CD4-positive, alpha-beta T cell (primary cell): ENCODE measurements at regions not wholly inside any gene's neighbourhood (a gene's known extent, or its start where the extent isn't known, plus 50 kb on each side); places are given as distances from the start of the nearest gene placed in this dataset.
"Not testable (repeated sequence)": the region's sequence is repeated elsewhere in the genome, so short reads cannot be mapped to it uniquely, and the experiment has no call there.

Experiments
- ATAC-seq: fragments of 200-7000 bp; cut with Tn5 transposase; one replicate; pipeline ENCODE4 v1.10.0; 2022; ENCODE audit warnings: mild to moderate bottlenecking; ENCODE audit not compliant: poor library complexity
- CTCF ChIA-PET: fragments of 350-600 bp; sonication (Branson Sonifier 250); formaldehyde crosslinking; loops from one replicate; lab custom pipeline; 2021; ENCODE audit warnings: antibody characterized with exemption, inconsistent platforms; lab: Charles Lee
- POLR2A ChIA-PET: fragments of 350-600 bp; sonication (Branson Sonifier 250); formaldehyde crosslinking; loops from one replicate; lab custom pipeline; 2021; ENCODE audit warnings: antibody characterized with exemption, inconsistent platforms; lab: Charles Lee
- DNase-seq, 14 experiments: peaks; one replicate each; pipeline ENCODE4 v3.0.0-alpha.2; 2013 to 2020; ENCODE audit warnings: mixed read lengths in 2 of 14
- H3K27ac ChIP-seq, 2 donors: one replicate each; pipeline versions ENCODE4 v1.5.1 to v1.7.0; 2013; ENCODE audit warnings: low read length in 2 of 2, low read depth in 1 of 2, mild to moderate bottlenecking in 1 of 2
- H3K27me3 ChIP-seq, 2 experiments: 1 replicate in 1 of 2; 2 replicates in 1 of 2; pipeline versions ENCODE4 v1.6.1 to v1.7.0; 2013; ENCODE audit warnings: low read length in 2 of 2, control low read depth in 1 of 2, mild to moderate bottlenecking in 1 of 2, moderate library complexity in 1 of 2; ENCODE audit not compliant: insufficient read depth in 2 of 2, control insufficient read depth in 1 of 2
- H3K36me3 ChIP-seq: one replicate; pipeline ENCODE4 v1.6.1; 2013; ENCODE audit warnings: low read length, control low read depth; ENCODE audit not compliant: insufficient read depth
- H3K4me1 ChIP-seq: one replicate; pipeline ENCODE4 v1.6.1; 2013; ENCODE audit warnings: low read length, control low read depth; ENCODE audit not compliant: insufficient read depth
- H3K4me3 ChIP-seq: one replicate; pipeline ENCODE4 v1.5.1; 2013; ENCODE audit warnings: mild to moderate bottlenecking, low read length, moderate library complexity
- H3K9me3 ChIP-seq, 2 experiments: 1 replicate in 1 of 2; 2 replicates in 1 of 2; pipeline versions ENCODE4 v1.6.1 to v1.7.0; 2013; ENCODE audit warnings: low read length in 2 of 2, mild to moderate bottlenecking in 2 of 2, control low read depth in 1 of 2, moderate library complexity in 1 of 2; ENCODE audit not compliant: control insufficient read depth in 1 of 2, insufficient read depth in 1 of 2
- H3K27ac Mint-ChIP-seq: one replicate; pipeline ENCODE4 v1.8.0; 2020; ENCODE audit warnings: mixed read lengths
- H3K27me3 Mint-ChIP-seq: one replicate; pipeline ENCODE4 v1.8.0; 2021; ENCODE audit warnings: mixed read lengths
- H3K36me3 Mint-ChIP-seq: one replicate; pipeline ENCODE4 v1.8.0; 2021; ENCODE audit warnings: low read depth, mixed read lengths
- H3K4me1 Mint-ChIP-seq: one replicate; pipeline ENCODE4 v1.8.0; 2021; ENCODE audit warnings: low read depth, mixed read lengths
- H3K4me3 Mint-ChIP-seq: one replicate; pipeline ENCODE4 v1.8.0; 2020; ENCODE audit warnings: mild to moderate bottlenecking, mixed read lengths
- H3K9me3 Mint-ChIP-seq: one replicate; pipeline ENCODE4 v1.8.0; 2020; ENCODE audit warnings: mixed read lengths
- CTCF ChIP-seq: fragments of 200-600 bp; IDR thresholded peaks from one replicate; pipeline ENCODE4 v1.8.0; 2022; ENCODE audit warnings: antibody characterized with exemption, mild to moderate bottlenecking
- intact Hi-C, 2 experiments: fragments of 100-400 bp; cut with DNase I in 1 of 2; cut with micrococcal nuclease in 1 of 2; formaldehyde crosslinking; loops; one replicate each; pipeline versions ENCODE4 v1.15.1 to v1.9.0; 2023 to 2025; cut with DNase I, micrococcal nuclease

GRCh38 chr7:54292171-54292925 lies 249.8 kb upstream of the VSTM2A start:
- Histone ChIP-seq H3K9me3 (no peaks in the 10 kb centered on the region), H3K27ac (no peak overlapping the region), H3K27me3 (no peaks in the 10 kb centered on the region), H3K36me3 (no peaks in the 10 kb centered on the region), H3K4me3 (no peak overlapping the region), H3K4me1 (no peaks in the 10 kb centered on the region)
- no peak for TF ChIP-seq CTCF
- Mint-ChIP-seq H3K36me3 (no peaks in the 10 kb centered on the region), H3K27me3 (no peaks in the 10 kb centered on the region), H3K9me3 (peaks cover 19% of the 10 kb centered on the region), H3K4me3 (no peak overlapping the region), H3K27ac (no peak overlapping the region), H3K4me1 (no peaks in the 10 kb centered on the region)
- ChIA-PET POLR2A (no interaction called here), CTCF (no interaction called here)
- ATAC-seq (no peak), DNase-seq (no peak)
- intact Hi-C loops: no loop called here

- POLR2A ChIA-PET: no interaction called here
- no peaks in the 10 kb centered on the region for H3K4me1 Mint-ChIP-seq
- no peaks in the 10 kb centered on the region for H3K36me3 ChIP-seq
- TF ChIP-seq CTCF: no peak
- CTCF ChIA-PET: no interaction called here
- H3K9me3 Mint-ChIP-seq: peaks cover 12% of the 10 kb centered on the region
- intact Hi-C loops: no loop called here
- no peak for DNase-seq
- H3K4me1 ChIP-seq: no peaks in the 10 kb centered on the region
- H3K27ac Mint-ChIP-seq: no peak overlapping the region
- H3K27me3 Mint-ChIP-seq: no peaks in the 10 kb centered on the region
- no peak for ATAC-seq
- H3K27me3 ChIP-seq: no peaks in the 10 kb centered on the region
- no peak overlapping the region for H3K4me3 Mint-ChIP-seq
- no peak overlapping the region for H3K4me3 ChIP-seq
- H3K9me3 ChIP-seq: peaks cover 0 to 5% of the 10 kb centered on the region in 2 experiments
- H3K36me3 Mint-ChIP-seq: no peaks in the 10 kb centered on the region
- no peak overlapping the region for H3K27ac ChIP-seq
Measured at GRCh38 chr7:54299426-54299825, 242.7 kb upstream of the VSTM2A start.

GRCh38 chr7:54315955-54316354 lies 226.2 kb upstream of the VSTM2A start:
- H3K27me3 Mint-ChIP-seq, H3K27ac Mint-ChIP-seq, DNase-seq, H3K27me3 ChIP-seq, H3K9me3 ChIP-seq, H3K4me1 ChIP-seq, CTCF ChIA-PET, H3K4me3 ChIP-seq, H3K36me3 Mint-ChIP-seq, intact Hi-C loops, ATAC-seq, H3K36me3 ChIP-seq, H3K27ac ChIP-seq, H3K9me3 Mint-ChIP-seq, H3K4me3 Mint-ChIP-seq, H3K4me1 Mint-ChIP-seq, POLR2A ChIA-PET: not testable (repeated sequence)
